ENCODE measurements at regions not wholly inside any gene's neighbourhood (a gene's known extent, or its start where the extent isn't known, plus 50 kb on each side); places are given as distances from the start of the nearest gene placed in this dataset.

- TF ChIP-seq, protein P1, sequence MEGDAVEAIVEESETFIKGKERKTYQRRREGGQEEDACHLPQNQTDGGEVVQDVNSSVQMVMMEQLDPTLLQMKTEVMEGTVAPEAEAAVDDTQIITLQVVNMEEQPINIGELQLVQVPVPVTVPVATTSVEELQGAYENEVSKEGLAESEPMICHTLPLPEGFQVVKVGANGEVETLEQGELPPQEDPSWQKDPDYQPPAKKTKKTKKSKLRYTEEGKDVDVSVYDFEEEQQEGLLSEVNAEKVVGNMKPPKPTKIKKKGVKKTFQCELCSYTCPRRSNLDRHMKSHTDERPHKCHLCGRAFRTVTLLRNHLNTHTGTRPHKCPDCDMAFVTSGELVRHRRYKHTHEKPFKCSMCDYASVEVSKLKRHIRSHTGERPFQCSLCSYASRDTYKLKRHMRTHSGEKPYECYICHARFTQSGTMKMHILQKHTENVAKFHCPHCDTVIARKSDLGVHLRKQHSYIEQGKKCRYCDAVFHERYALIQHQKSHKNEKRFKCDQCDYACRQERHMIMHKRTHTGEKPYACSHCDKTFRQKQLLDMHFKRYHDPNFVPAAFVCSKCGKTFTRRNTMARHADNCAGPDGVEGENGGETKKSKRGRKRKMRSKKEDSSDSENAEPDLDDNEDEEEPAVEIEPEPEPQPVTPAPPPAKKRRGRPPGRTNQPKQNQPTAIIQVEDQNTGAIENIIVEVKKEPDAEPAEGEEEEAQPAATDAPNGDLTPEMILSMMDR (conservative IDR thresholded peaks at IDR 0.05; ENCODE audit: low read depth, low read length) = no peak
- TF ChIP-seq EZH2 (IDR thresholded peaks at IDR 0.05; ENCODE audit: low read length, unreplicated experiment) (no peak), EZH2phosphoT487 (IDR thresholded peaks at IDR 0.05; ENCODE audit: borderline replicate concordance, low read length) (no peak)
Observed at GRCh38 chr5:148747536-148747906, 78.9 kb upstream of the ADRB2 start.
